Keratinocyte (primary cell): ENCODE measurements at regions not wholly inside any gene's neighbourhood (a gene's known extent, or its start where the extent isn't known, plus 50 kb on each side); places are given as distances from the start of the nearest gene placed in this dataset.

ENCODE experiments used
- DNase-seq: peaks from one replicate; pipeline ENCODE4 v3.0.0-alpha.2; 2011; ENCODE audit warnings: low read depth, missing footprints, low spot score
- FAIRE-seq: peaks from 2 replicates; lab custom pipeline; 2011; peaks lifted over from hg19 to GRCh38; lab: Jason Lieb, UNC
- H2AFZ ChIP-seq: 2 replicates; pipeline ENCODE4 v1.6.0; 2012; ENCODE audit warnings: low read length, control low read depth, inconsistent platforms; ENCODE audit not compliant: control insufficient read depth
- H3K27ac ChIP-seq: 2 replicates; pipeline ENCODE4 v1.5.1; 2011; ENCODE audit warnings: low read length; ENCODE audit not compliant: control insufficient read depth, insufficient read depth
- H3K27me3 ChIP-seq: 3 replicates; pipeline ENCODE4 v1.6.0; 2011; ENCODE audit warnings: low read length; ENCODE audit not compliant: control insufficient read depth, insufficient read depth; ENCODE audit errors: extremely low read depth
- H3K36me3 ChIP-seq, 2 experiments: 2 replicates in 1 of 2; 3 replicates in 1 of 2; pipeline ENCODE4 v1.5.1; 2011; ENCODE audit warnings: low read length in 2 of 2, mild to moderate bottlenecking in 1 of 2; ENCODE audit not compliant: control insufficient read depth in 2 of 2, insufficient read depth in 2 of 2; ENCODE audit errors: extremely low read depth in 1 of 2
- H3K4me1 ChIP-seq: 3 replicates; pipeline ENCODE4 v1.5.1; 2011; ENCODE audit warnings: low read length; ENCODE audit not compliant: control insufficient read depth, insufficient read depth; ENCODE audit errors: extremely low read depth
- H3K4me2 ChIP-seq: 3 replicates; pipeline ENCODE4 v1.6.0; 2011; ENCODE audit warnings: low read depth, low read length; ENCODE audit not compliant: control insufficient read depth, insufficient read depth; ENCODE audit errors: extremely low read depth
- H3K4me3 ChIP-seq, 3 experiments: fragments of 200-600 bp in 1 of 3; sonication (generic) in 1 of 3; 2 replicates in 2 of 3; 3 replicates in 1 of 3; pipeline ENCODE4 v1.5.1; 2011 to 2016; ENCODE audit warnings: low read length in 3 of 3, mild to moderate bottlenecking in 3 of 3, control low read depth in 2 of 3, inconsistent platforms in 1 of 3, low read depth in 1 of 3, mixed read lengths in 1 of 3, mixed run types in 1 of 3, moderate library complexity in 1 of 3; ENCODE audit not compliant: control insufficient read depth in 2 of 3, insufficient read depth in 2 of 3; ENCODE audit errors: extremely low read depth in 1 of 3
- H3K79me2 ChIP-seq: 2 replicates; pipeline ENCODE4 v1.6.0; 2012; ENCODE audit warnings: low read length; ENCODE audit not compliant: control insufficient read depth, insufficient read depth
- H3K9ac ChIP-seq: 3 replicates; pipeline ENCODE4 v1.6.0; 2011; ENCODE audit warnings: low read length; ENCODE audit not compliant: control insufficient read depth, insufficient read depth; ENCODE audit errors: extremely low read depth
- H3K9me1 ChIP-seq: 3 replicates; pipeline ENCODE4 v1.6.0; 2011; ENCODE audit warnings: low read length; ENCODE audit not compliant: control insufficient read depth, insufficient read depth; ENCODE audit errors: extremely low read depth
- H3K9me3 ChIP-seq: 2 replicates; pipeline ENCODE4 v1.5.1; 2012; ENCODE audit warnings: low read depth, low read length; ENCODE audit not compliant: control insufficient read depth
- H4K20me1 ChIP-seq: 3 replicates; pipeline ENCODE4 v1.6.0; 2011; ENCODE audit warnings: low read length; ENCODE audit not compliant: control insufficient read depth, insufficient read depth; ENCODE audit errors: extremely low read depth
- EZH2 ChIP-seq: IDR thresholded peaks from one replicate; pipeline ENCODE4 v1.6.1; 2012; ENCODE audit warnings: inconsistent platforms, mild to moderate bottlenecking, low read length, moderate library complexity
- dilution Hi-C: fragments of 300-500 bp; cut with MboI; formaldehyde crosslinking; loops from one replicate; pipeline ENCODE4 v1.7.0; 2020; ENCODE audit warnings: low sequenced_read_pairs; ENCODE audit not compliant: extremely low pct_ligation_motif_present
- TF ChIP-seq, protein P1 (sequence below), 3 experiments: IDR thresholded peaks in 1 of 3; conservative IDR thresholded peaks in 1 of 3; optimal IDR thresholded peaks in 1 of 3; 2 replicates in 2 of 3; 3 replicates in 1 of 3; pipeline versions ENCODE3 to v1.5.1; 2011; ENCODE audit warnings: low read length in 3 of 3, mild to moderate bottlenecking in 3 of 3, moderate library complexity in 2 of 3, control low read depth in 1 of 3, inconsistent platforms in 1 of 3; ENCODE audit not compliant: insufficient read depth in 2 of 3; ENCODE audit errors: extremely low read depth in 1 of 3

DNA sequence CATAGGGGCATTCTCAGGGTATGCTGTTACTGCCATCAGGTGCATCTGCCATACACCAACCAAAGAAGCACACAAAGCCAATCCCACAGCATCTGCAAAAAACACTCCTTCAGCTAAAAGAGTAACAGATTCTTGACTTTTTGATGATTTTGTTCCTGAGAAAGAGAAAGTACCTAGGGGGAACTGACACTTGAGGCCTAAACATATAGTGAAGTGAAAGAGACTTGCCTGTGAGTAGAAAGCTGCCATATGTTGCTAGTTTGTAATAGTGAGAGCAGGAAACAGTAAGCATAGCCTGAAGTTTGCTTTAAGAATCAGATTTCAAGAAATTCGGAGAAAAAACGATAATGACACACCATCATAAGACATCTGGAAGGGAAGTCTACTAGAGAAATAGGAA lies 97.9 kb upstream of the CTSC start:
- Histone ChIP-seq H3K9ac (no peak overlapping the region), H4K20me1 (no peaks in the 10 kb centered on the region), H3K9me1 (no peaks in the 10 kb centered on the region), H3K4me1 (peaks cover 33% of the 10 kb centered on the region), H3K4me3 (no peak overlapping the region), H3K27ac (no peak overlapping the region), H3K4me2 (no peak overlapping the region), H3K36me3 (no peaks in the 10 kb centered on the region), H2AFZ (no peak overlapping the region), H3K9me3 (peaks cover 3% of the 10 kb centered on the region), H3K27me3 (no peaks in the 10 kb centered on the region), H3K79me2 (no peaks in the 10 kb centered on the region)
- FAIRE-seq (no peak), DNase-seq (no peak)
- dilution Hi-C loops: no loop called here
- TF ChIP-seq EZH2: no peak
- TF ChIP-seq, protein P1, sequence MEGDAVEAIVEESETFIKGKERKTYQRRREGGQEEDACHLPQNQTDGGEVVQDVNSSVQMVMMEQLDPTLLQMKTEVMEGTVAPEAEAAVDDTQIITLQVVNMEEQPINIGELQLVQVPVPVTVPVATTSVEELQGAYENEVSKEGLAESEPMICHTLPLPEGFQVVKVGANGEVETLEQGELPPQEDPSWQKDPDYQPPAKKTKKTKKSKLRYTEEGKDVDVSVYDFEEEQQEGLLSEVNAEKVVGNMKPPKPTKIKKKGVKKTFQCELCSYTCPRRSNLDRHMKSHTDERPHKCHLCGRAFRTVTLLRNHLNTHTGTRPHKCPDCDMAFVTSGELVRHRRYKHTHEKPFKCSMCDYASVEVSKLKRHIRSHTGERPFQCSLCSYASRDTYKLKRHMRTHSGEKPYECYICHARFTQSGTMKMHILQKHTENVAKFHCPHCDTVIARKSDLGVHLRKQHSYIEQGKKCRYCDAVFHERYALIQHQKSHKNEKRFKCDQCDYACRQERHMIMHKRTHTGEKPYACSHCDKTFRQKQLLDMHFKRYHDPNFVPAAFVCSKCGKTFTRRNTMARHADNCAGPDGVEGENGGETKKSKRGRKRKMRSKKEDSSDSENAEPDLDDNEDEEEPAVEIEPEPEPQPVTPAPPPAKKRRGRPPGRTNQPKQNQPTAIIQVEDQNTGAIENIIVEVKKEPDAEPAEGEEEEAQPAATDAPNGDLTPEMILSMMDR (optimal IDR thresholded peaks at IDR 0.05 in 1 of 3, IDR thresholded peaks at IDR 0.05 in 1 of 3, conservative IDR thresholded peaks at IDR 0.05 in 1 of 3; ENCODE audit: extremely low read depth in 1 of 3, insufficient read depth in 2 of 3, low read length in 3 of 3): no peak

DNA sequence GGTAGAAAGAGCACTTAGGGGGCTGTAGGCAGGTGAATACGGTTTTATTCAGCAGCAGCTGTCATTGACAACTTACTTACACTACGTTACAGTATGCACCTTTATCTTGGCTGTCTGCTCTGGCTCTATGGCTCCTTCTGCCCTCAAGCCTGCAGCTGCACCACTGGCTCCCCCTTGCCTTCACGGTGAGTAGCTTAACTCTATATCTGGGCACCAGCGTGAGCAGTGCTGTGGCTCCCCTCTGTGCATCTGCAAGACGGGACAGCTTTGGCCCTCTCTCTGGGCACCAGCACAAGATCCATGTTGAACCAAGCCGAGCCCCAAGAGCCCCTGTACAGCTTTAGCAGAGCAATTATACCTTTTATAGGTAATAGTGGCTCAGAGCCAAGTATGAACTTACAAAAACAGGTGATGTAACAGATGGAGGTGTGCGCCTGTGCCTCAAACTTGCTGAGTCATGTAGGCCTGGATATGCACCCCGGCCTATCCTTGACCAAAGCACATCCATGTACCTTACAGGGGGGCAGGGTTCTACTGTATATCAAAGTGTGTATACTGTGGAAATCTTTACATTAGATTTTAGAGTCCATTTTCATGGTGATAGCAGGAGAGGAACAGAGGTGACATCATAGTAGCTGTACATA lies 96.9 kb upstream of the CTSC start:
- Histone ChIP-seq H3K27ac (no peak overlapping the region), H3K27me3 (no peaks in the 10 kb centered on the region), H3K79me2 (no peaks in the 10 kb centered on the region), H3K9me1 (no peaks in the 10 kb centered on the region), H3K9me3 (peaks cover 3% of the 10 kb centered on the region), H3K4me3 (no peak overlapping the region), H3K36me3 (no peaks in the 10 kb centered on the region), H2AFZ (no peak overlapping the region), H4K20me1 (no peaks in the 10 kb centered on the region), H3K4me1 (peaks cover 28% of the 10 kb centered on the region), H3K4me2 (no peak overlapping the region), H3K9ac (no peak overlapping the region)
- TF ChIP-seq EZH2: no peak
- TF ChIP-seq, protein P1 (optimal IDR thresholded peaks at IDR 0.05 in 1 of 3, IDR thresholded peaks at IDR 0.05 in 1 of 3, conservative IDR thresholded peaks at IDR 0.05 in 1 of 3; ENCODE audit: extremely low read depth in 1 of 3, insufficient read depth in 2 of 3, low read length in 3 of 3): peak; percentile 7 to 70 (median 29)
- FAIRE-seq: no peak
- dilution Hi-C loops: no loop called here
- no peak for DNase-seq
